Ishikawa (cell line): ENCODE measurements at regions not wholly inside any gene's neighbourhood (a gene's known extent, or its start where the extent isn't known, plus 50 kb on each side); places are given as distances from the start of the nearest gene placed in this dataset.

Experiments used
- EGR1 ChIP-seq: IDR thresholded peaks from 2 replicates; pipeline ENCODE4 v1.6.1; 2012
- EP300 ChIP-seq: IDR thresholded peaks from 2 replicates; pipeline ENCODE4 v1.6.1; 2012; ENCODE audit warnings: borderline replicate concordance
- RAD21 ChIP-seq: IDR thresholded peaks from 2 replicates; pipeline ENCODE4 v1.6.1; 2012; ENCODE audit warnings: low read depth
- TAF1 ChIP-seq: IDR thresholded peaks from 2 replicates; pipeline ENCODE4 v1.6.1; 2012; ENCODE audit warnings: low read depth, mild to moderate bottlenecking
- TEAD4 ChIP-seq: IDR thresholded peaks from 2 replicates; pipeline ENCODE4 v1.6.1; 2012
- ZBTB7A ChIP-seq: IDR thresholded peaks from 2 replicates; pipeline ENCODE4 v1.6.1; 2012; ENCODE audit warnings: low read depth

DNA sequence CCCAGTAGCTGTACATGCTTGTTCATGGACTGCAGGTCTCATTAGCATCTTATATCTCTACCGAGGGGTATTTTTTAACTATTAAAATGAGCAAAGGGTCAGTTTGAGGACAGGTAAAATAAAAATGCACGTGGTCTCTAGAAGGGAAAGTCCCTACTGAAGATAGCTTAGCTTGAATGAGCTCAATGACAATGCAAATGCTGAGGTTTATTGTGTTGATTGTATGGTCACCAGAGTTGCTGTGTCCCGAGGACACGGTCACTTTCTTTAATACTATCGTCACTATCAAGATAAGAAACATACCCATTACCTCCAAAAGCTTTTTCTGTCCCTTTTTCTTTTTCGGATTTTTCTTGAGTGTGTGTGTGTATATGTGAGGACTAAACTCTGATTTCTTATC is 250.5 kb upstream of the PRKX start:
- TF ChIP-seq EP300, result no peak
- TF ChIP-seq ZBTB7A, result no peak
- no peak for TF ChIP-seq TAF1
- TF ChIP-seq RAD21, result no peak
- no peak for TF ChIP-seq TEAD4
- no peak for TF ChIP-seq EGR1
